MM.1S (cell line): ENCODE measurements at regions not wholly inside any gene's neighbourhood (a gene's known extent, or its start where the extent isn't known, plus 50 kb on each side); places are given as distances from the start of the nearest gene placed in this dataset.

Experiments
- CTCF ChIP-seq: fragments of 300-600 bp; sonication (generic); IDR thresholded peaks from 2 replicates; pipeline ENCODE4 v1.5.1; 2016; ENCODE audit warnings: antibody characterized with exemption, low read length, mixed read lengths
- EZH2 ChIP-seq: fragments of 300-600 bp; sonication (generic); optimal IDR thresholded peaks from 2 replicates; pipeline ENCODE3; 2017; ENCODE audit warnings: low read depth, mild to moderate bottlenecking, antibody characterized with exemption, low read length, mixed read lengths
- EZH2phosphoT487 ChIP-seq: fragments of 300-600 bp; sonication (generic); IDR thresholded peaks from 2 replicates; pipeline ENCODE4 v1.6.1; 2018; ENCODE audit warnings: antibody characterized with exemption, low read length

GRCh38 chr2:138209009-138209408, 244.7 kb downstream of the HNMT start:
- TF ChIP-seq EZH2 (no peak), CTCF (no peak), EZH2phosphoT487 (no peak)
